ENCODE measurements at regions not wholly inside any gene's neighbourhood (a gene's known extent, or its start where the extent isn't known, plus 50 kb on each side); places are given as distances from the start of the nearest gene placed in this dataset.

DNA sequence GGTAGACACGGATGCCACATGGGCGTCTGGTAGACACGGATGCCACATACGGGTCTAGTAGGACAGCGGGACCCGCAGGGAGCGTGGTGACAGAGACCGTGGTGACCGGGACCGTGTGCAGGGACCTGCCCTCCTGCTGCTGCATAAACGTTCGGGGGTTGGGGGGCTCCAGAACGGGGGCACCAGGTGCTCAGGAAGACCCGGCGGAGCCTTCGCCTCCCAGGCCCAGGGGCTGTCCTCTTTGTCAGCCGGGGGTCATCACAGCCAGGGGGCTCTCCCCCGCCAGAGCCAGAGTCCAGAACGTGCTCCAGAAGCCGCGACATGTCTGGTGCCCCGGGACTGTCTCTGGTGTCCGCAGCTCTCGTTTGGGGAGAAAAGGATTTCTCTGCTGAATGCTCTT lies 69.2 kb upstream of the ADGRA1 start:
- Histone ChIP-seq H3K9me2 (ENCODE audit: insufficient read depth) (no peaks in the 10 kb centered on the region), H3K4me1 (ENCODE audit: control insufficient read depth in 1 of 2, insufficient read depth in 2 of 2, low read length in 2 of 2) (peaks cover 0 to 7% of the 10 kb centered on the region in 2 experiments; a peak in 2 of 4 replicates), H3K9me3 (ENCODE audit: control insufficient read depth in 1 of 2, insufficient read depth in 1 of 2, low read depth in 1 of 2, low read length in 2 of 2) (no peaks in the 10 kb centered on the region), H3K27ac (ENCODE audit: low read depth, low read length) (no peak overlapping the region), H2AFZ (ENCODE audit: low read depth, low read length, poor library complexity, severe bottlenecking) (no peak overlapping the region), H4K20me1 (ENCODE audit: insufficient read depth) (no peaks in the 10 kb centered on the region), H3K4me2 (ENCODE audit: low read length) (no peak overlapping the region), H3K27me3 (ENCODE audit: insufficient read depth, low read length) (no peaks in the 10 kb centered on the region), H3K9ac (ENCODE audit: low read length) (no peak overlapping the region), H3K36me3 (ENCODE audit: control insufficient read depth in 1 of 2, insufficient read depth in 2 of 2, low read length in 2 of 2) (no peaks in the 10 kb centered on the region), H3K79me2 (ENCODE audit: insufficient read depth, low read length) (no peaks in the 10 kb centered on the region), H3K4me3 (replicated peaks in 1 of 2; ENCODE audit: low read depth in 1 of 2, low read length in 2 of 2) (no peak overlapping the region)
- ChIA-PET POLR2A (no interaction called here), CTCF (no interaction called here), RAD21 (ENCODE audit: low non-redundant PET in 1 of 2, low total read pairs in 2 of 2, uncharacterized antibody in 2 of 2, unreplicated experiment in 2 of 2) (no interaction called here)
- intact Hi-C loops (cut with micrococcal nuclease), result no loop called here
- DNase-seq (ENCODE audit: low read depth, low spot score) (no peak), ATAC-seq (no peak)
- BruUV-seq (replicated peaks), result no TSS peak
- TF ChIP-seq, protein P1, sequence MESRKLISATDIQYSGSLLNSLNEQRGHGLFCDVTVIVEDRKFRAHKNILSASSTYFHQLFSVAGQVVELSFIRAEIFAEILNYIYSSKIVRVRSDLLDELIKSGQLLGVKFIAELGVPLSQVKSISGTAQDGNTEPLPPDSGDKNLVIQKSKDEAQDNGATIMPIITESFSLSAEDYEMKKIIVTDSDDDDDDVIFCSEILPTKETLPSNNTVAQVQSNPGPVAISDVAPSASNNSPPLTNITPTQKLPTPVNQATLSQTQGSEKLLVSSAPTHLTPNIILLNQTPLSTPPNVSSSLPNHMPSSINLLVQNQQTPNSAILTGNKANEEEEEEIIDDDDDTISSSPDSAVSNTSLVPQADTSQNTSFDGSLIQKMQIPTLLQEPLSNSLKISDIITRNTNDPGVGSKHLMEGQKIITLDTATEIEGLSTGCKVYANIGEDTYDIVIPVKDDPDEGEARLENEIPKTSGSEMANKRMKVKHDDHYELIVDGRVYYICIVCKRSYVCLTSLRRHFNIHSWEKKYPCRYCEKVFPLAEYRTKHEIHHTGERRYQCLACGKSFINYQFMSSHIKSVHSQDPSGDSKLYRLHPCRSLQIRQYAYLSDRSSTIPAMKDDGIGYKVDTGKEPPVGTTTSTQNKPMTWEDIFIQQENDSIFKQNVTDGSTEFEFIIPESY (IDR thresholded peaks at IDR 0.05; ENCODE audit: extremely low read depth, insufficient replicate concordance, low read length), result no peak
- TF ChIP-seq FOSL1 (IDR thresholded peaks at IDR 0.05; ENCODE audit: low read depth), result no peak
- TF ChIP-seq SIN3A (IDR thresholded peaks at IDR 0.05; ENCODE audit: low read depth), result no peak
- TF ChIP-seq EGR1 (IDR thresholded peaks at IDR 0.05; ENCODE audit: low read depth), result no peak
- TF ChIP-seq POLR2A (IDR thresholded peaks at IDR 0.05; ENCODE audit: borderline replicate concordance, extremely low read depth, insufficient read depth, insufficient read length), result no peak
- TF ChIP-seq CBX3 (IDR thresholded peaks at IDR 0.05; ENCODE audit: low read depth), result no peak
- TF ChIP-seq SRF (IDR thresholded peaks at IDR 0.05; ENCODE audit: low read depth), result no peak
- no peak for TF ChIP-seq ATF3 (IDR thresholded peaks at IDR 0.05)

DNA sequence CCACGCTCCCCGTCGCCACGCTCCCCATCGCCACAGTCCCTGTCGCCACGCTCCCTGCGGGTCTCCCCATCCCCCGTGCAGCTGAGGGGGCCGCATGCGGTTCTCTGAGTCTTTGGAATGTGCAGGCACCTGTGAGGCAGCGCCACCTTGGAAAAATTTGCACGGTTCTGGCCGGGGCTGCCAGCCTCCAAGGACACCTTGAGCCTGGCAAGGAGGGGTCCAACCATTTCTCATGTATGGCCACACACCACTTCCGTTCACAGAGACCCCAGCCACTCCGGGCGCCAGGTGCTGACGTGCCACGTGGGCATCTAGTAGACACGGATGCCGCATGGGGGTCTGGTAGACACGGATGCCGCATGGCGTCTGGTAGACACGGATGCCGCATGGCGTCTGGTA lies 70.5 kb upstream of the ADGRA1 start:
- RAD21 ChIA-PET (ENCODE audit: low non-redundant PET in 1 of 2, low total read pairs in 2 of 2, uncharacterized antibody in 2 of 2, unreplicated experiment in 2 of 2), result no interaction called here
- Histone ChIP-seq H3K9me3 (ENCODE audit: control insufficient read depth in 1 of 2, insufficient read depth in 1 of 2, low read depth in 1 of 2, low read length in 2 of 2) (no peaks in the 10 kb centered on the region), H3K27ac (ENCODE audit: low read depth, low read length) (no peak overlapping the region), H3K9ac (ENCODE audit: low read length) (no peak overlapping the region), H3K79me2 (ENCODE audit: insufficient read depth, low read length) (no peaks in the 10 kb centered on the region), H2AFZ (ENCODE audit: low read depth, low read length, poor library complexity, severe bottlenecking) (no peak overlapping the region), H3K4me1 (ENCODE audit: control insufficient read depth in 1 of 2, insufficient read depth in 2 of 2, low read length in 2 of 2) (peaks cover 0 to 16% of the 10 kb centered on the region in 2 experiments; a peak in 2 of 4 replicates), H4K20me1 (ENCODE audit: insufficient read depth) (no peaks in the 10 kb centered on the region), H3K4me2 (ENCODE audit: low read length) (no peak overlapping the region), H3K9me2 (ENCODE audit: insufficient read depth) (no peaks in the 10 kb centered on the region), H3K27me3 (ENCODE audit: insufficient read depth, low read length) (no peaks in the 10 kb centered on the region), H3K36me3 (ENCODE audit: control insufficient read depth in 1 of 2, insufficient read depth in 2 of 2, low read length in 2 of 2) (no peaks in the 10 kb centered on the region), H3K4me3 (replicated peaks in 1 of 2; ENCODE audit: low read depth in 1 of 2, low read length in 2 of 2) (no peak overlapping the region)
- no peak for DNase-seq (ENCODE audit: low read depth, low spot score)
- no peak for ATAC-seq
- CTCF ChIA-PET, result no interaction called here
- POLR2A ChIA-PET, result no interaction called here
- intact Hi-C loops (cut with micrococcal nuclease), result no loop called here
- BruUV-seq (replicated peaks), result no TSS peak
- TF ChIP-seq ZNF274 (IDR thresholded peaks at IDR 0.05; ENCODE audit: low read depth, low read length) (no peak), TCF7L2 (IDR thresholded peaks at IDR 0.05; ENCODE audit: borderline replicate concordance, extremely low read depth, insufficient read depth, insufficient read length) (no peak), RAD21 (IDR thresholded peaks at IDR 0.05; ENCODE audit: low read depth) (no peak), REST (IDR thresholded peaks at IDR 0.05; ENCODE audit: low read depth) (no peak), YY1 (IDR thresholded peaks at IDR 0.05; ENCODE audit: extremely low read depth, insufficient replicate concordance, low read depth, low read length) (no peak)
- TF ChIP-seq, protein P1 (IDR thresholded peaks at IDR 0.05; ENCODE audit: extremely low read depth, insufficient replicate concordance, low read length), result no peak
